ENCODE measurements at regions not wholly inside any gene's neighbourhood (a gene's known extent, or its start where the extent isn't known, plus 50 kb on each side); places are given as distances from the start of the nearest gene placed in this dataset.

- no peak overlapping the region for H3K27ac ChIP-seq
- H3K27me3 ChIP-seq (ENCODE audit: low read depth) = no peaks in the 10 kb centered on the region
- ATAC-seq (no peak), DNase-seq (no peak)
- no peaks in the 10 kb centered on the region for H3K9me3 ChIP-seq
- no peaks in the 10 kb centered on the region for H3K4me1 ChIP-seq
- intact Hi-C loops (cut with DNase I) = no loop called here
- no peak overlapping the region for H3K4me3 ChIP-seq
- TF ChIP-seq, protein P1, sequence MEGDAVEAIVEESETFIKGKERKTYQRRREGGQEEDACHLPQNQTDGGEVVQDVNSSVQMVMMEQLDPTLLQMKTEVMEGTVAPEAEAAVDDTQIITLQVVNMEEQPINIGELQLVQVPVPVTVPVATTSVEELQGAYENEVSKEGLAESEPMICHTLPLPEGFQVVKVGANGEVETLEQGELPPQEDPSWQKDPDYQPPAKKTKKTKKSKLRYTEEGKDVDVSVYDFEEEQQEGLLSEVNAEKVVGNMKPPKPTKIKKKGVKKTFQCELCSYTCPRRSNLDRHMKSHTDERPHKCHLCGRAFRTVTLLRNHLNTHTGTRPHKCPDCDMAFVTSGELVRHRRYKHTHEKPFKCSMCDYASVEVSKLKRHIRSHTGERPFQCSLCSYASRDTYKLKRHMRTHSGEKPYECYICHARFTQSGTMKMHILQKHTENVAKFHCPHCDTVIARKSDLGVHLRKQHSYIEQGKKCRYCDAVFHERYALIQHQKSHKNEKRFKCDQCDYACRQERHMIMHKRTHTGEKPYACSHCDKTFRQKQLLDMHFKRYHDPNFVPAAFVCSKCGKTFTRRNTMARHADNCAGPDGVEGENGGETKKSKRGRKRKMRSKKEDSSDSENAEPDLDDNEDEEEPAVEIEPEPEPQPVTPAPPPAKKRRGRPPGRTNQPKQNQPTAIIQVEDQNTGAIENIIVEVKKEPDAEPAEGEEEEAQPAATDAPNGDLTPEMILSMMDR (IDR thresholded peaks at IDR 0.05) = no peak
- no peaks in the 10 kb centered on the region for H3K36me3 ChIP-seq
Measured at GRCh38 chr12:24500831-24501230, 448.1 kb downstream of the BCAT1 start.

- Histone ChIP-seq H3K27me3 (ENCODE audit: low read depth) (no peaks in the 10 kb centered on the region), H3K36me3 (no peaks in the 10 kb centered on the region), H3K27ac (peak overlapping the region; percentile 33), H3K4me3 (no peak overlapping the region), H3K9me3 (no peaks in the 10 kb centered on the region), H3K4me1 (no peaks in the 10 kb centered on the region)
- TF ChIP-seq, protein P1 (IDR thresholded peaks at IDR 0.05) = no peak
- intact Hi-C loops (cut with DNase I) = no loop called here
- ATAC-seq = no peak
- DNase-seq = no peak
Measured at GRCh38 chr12:24500421-24500820, 448.5 kb downstream of the BCAT1 start.

DNA sequence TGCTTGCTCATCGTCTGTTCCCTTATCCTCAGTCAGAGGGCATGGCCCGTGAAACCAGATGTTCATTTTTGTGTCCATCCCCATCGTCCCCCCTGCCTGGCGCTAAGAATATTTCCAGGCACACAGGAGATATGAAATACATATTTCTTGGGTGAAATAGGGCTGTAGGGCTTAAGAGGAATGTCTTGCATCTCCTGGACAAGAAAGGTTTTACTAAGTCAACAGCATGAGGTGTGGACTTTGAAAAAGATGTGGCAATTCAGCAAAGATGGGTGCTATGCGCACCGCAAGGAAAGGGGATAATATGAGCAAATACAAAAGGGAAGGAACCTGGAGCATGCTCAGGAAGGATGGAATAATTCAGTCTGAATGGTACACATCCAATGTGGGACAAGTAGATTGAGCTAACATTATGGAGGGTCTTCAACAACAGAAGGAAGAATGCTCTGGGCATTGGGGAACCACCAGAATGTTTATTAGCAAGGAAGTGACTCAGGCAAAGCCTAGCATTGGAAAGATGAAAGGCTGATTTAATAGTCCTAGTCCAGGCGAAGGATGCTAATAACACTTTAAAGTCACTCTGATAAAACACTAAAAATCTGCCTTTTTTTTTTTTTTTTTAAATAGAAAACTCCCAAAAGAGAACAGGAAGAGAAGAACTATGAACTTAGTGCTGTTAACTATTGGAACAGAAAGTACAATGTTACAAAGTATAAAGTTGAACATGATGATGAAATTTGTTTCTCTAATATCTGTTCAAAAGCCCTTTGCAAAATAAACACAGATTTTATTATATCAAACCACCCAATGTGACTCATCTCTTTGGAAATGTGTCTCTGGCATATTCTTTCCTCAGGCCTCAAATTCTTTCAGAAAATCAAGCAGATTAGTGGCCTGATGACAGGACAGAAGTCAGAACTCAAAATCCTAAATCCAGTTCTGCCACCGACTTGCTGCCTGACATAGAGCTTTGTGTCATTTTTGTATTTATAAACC, 449.5 kb downstream of the BCAT1 start:
- H3K27me3 ChIP-seq (ENCODE audit: low read depth) = no peaks in the 10 kb centered on the region
- no peaks in the 10 kb centered on the region for H3K36me3 ChIP-seq
- H3K4me3 ChIP-seq = no peak overlapping the region
- ATAC-seq (peak; percentile 27 to 49), DNase-seq (no peak)
- TF ChIP-seq, protein P1 (IDR thresholded peaks at IDR 0.05) = no peak
- intact Hi-C loops (cut with DNase I) = no loop called here
- no peaks in the 10 kb centered on the region for H3K9me3 ChIP-seq
- peak overlapping the region; percentile 33 for H3K27ac ChIP-seq
- no peaks in the 10 kb centered on the region for H3K4me1 ChIP-seq

DNA sequence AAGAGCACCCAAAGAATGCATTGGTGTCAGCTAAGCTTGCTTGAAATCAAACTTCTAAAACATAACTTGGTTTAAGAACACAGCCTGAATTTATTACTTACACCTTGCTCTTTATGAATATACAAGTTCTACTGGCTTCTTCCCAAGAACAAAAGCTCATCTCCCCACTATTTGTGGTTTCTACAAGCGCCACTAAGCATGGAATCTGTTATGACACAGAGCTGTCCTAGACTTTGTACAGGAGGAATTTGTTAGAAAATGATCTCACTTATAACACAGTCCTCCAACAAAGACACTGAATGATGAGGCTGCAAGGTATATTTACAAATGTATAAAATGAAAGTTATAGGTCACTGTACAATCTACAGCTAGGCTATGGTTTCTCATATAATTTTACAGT, 452.1 kb downstream of the BCAT1 start:
- Histone ChIP-seq H3K36me3 (no peaks in the 10 kb centered on the region), H3K4me3 (no peak overlapping the region), H3K4me1 (no peaks in the 10 kb centered on the region), H3K9me3 (no peaks in the 10 kb centered on the region), H3K27ac (no peak overlapping the region), H3K27me3 (ENCODE audit: low read depth) (no peaks in the 10 kb centered on the region)
- DNase-seq (no peak), ATAC-seq (peak in 1 of 2 donors; percentile 29)
- TF ChIP-seq, protein P1 (IDR thresholded peaks at IDR 0.05) = no peak
- intact Hi-C loops (cut with DNase I) = no loop called here

GRCh38 chr12:24494401-24494800, 454.5 kb downstream of the BCAT1 start:
- Histone ChIP-seq H3K9me3 (no peaks in the 10 kb centered on the region), H3K4me1 (no peaks in the 10 kb centered on the region), H3K27me3 (ENCODE audit: low read depth) (no peaks in the 10 kb centered on the region), H3K4me3 (no peak overlapping the region), H3K27ac (no peak overlapping the region), H3K36me3 (no peaks in the 10 kb centered on the region)
- ATAC-seq = no peak
- intact Hi-C loops (cut with DNase I) = no loop called here
- TF ChIP-seq, protein P1 (IDR thresholded peaks at IDR 0.05) = no peak
- DNase-seq = no peak

Data from lower lobe of right lung (tissue), 2 donors.